Sigmoid colon (tissue), 6 donors: ENCODE measurements at regions not wholly inside any gene's neighbourhood (a gene's known extent, or its start where the extent isn't known, plus 50 kb on each side); places are given as distances from the start of the nearest gene placed in this dataset.

ENCODE experiments used
- DNase-seq: peaks from one replicate; pipeline ENCODE4 v3.0.0-alpha.2; 2019
- H3K27ac ChIP-seq, 4 donors: fragments of 200-600 bp; sonication (generic); one replicate each; pipeline ENCODE4 v1.5.1; 2016 to 2019; ENCODE audit warnings: mild to moderate bottlenecking in 1 of 4
- H3K27me3 ChIP-seq, 3 donors: fragments of 200-600 bp; sonication (generic); one replicate each; pipeline ENCODE4 v1.5.1; 2019; ENCODE audit warnings: mild to moderate bottlenecking in 1 of 3
- H3K36me3 ChIP-seq, 4 donors: fragments of 200-600 bp; sonication (generic); one replicate each; pipeline ENCODE4 v1.5.1; 2016 to 2019
- H3K4me1 ChIP-seq, 4 donors: fragments of 200-600 bp; sonication (generic); one replicate each; pipeline ENCODE4 v1.5.1; 2017 to 2019
- H3K4me3 ChIP-seq, 4 donors: fragments of 200-600 bp; sonication (generic); one replicate each; pipeline ENCODE4 v1.5.1; 2017 to 2019; ENCODE audit warnings: mild to moderate bottlenecking in 2 of 4, moderate library complexity in 1 of 4
- H3K9me3 ChIP-seq, 4 donors: fragments of 200-600 bp in 3 of 4; sonication (generic) in 3 of 4; one replicate each; pipeline versions ENCODE4 v1.5.1 to v1.6.1; 2013 to 2019
- EP300 ChIP-seq, 4 donors: sonication (generic); formaldehyde crosslinking; IDR thresholded peaks; one replicate each; pipeline ENCODE4 v1.6.1; 2017; ENCODE audit warnings: antibody characterized with exemption in 4 of 4
- POLR2A ChIP-seq, 2 donors: fragments of 450-650 bp; IDR thresholded peaks; one replicate each; pipeline ENCODE4 v1.6.1; 2016; ENCODE audit warnings: antibody characterized with exemption in 2 of 2, mild to moderate bottlenecking in 2 of 2, moderate library complexity in 2 of 2
- POLR2AphosphoS5 ChIP-seq, 4 donors: sonication (generic); formaldehyde crosslinking; IDR thresholded peaks; one replicate each; pipeline ENCODE4 v1.6.1; 2017; ENCODE audit warnings: antibody characterized with exemption in 4 of 4
- WGBS, 2 donors: extraction: QIAGEN DNeasy Blood & Tissue Kit; methylation state at CpG; one replicate each; pipeline ENCODE4 v1.1.7; 2013; 5-methylcytosine and 5-hydroxymethylcytosine counted together
- intact Hi-C: fragments of 100-400 bp; cut with DNase I; formaldehyde crosslinking; loops from one replicate; pipeline ENCODE4 v1.15.1; 2023
- TF ChIP-seq, protein P1 (sequence below), 4 experiments: fragments of 450-650 bp in 3 of 4; fragments of 200-600 bp in 1 of 4; IDR thresholded peaks; one replicate each; pipeline ENCODE4 v1.5.1; 2016 to 2019; ENCODE audit warnings: antibody characterized with exemption in 4 of 4, mild to moderate bottlenecking in 3 of 4, moderate library complexity in 2 of 4
- donor health status: healthy with polysubstance abuse.
- donor health status: healthy.

GRCh38 chr12:88703790-88704189 is 123.5 kb upstream of the KITLG start:
- H3K4me3 ChIP-seq = no peak overlapping the region
- TF ChIP-seq POLR2AphosphoS5 (IDR thresholded peaks at IDR 0.05) (no peak), EP300 (IDR thresholded peaks at IDR 0.05) (no peak)
- TF ChIP-seq, protein P1, sequence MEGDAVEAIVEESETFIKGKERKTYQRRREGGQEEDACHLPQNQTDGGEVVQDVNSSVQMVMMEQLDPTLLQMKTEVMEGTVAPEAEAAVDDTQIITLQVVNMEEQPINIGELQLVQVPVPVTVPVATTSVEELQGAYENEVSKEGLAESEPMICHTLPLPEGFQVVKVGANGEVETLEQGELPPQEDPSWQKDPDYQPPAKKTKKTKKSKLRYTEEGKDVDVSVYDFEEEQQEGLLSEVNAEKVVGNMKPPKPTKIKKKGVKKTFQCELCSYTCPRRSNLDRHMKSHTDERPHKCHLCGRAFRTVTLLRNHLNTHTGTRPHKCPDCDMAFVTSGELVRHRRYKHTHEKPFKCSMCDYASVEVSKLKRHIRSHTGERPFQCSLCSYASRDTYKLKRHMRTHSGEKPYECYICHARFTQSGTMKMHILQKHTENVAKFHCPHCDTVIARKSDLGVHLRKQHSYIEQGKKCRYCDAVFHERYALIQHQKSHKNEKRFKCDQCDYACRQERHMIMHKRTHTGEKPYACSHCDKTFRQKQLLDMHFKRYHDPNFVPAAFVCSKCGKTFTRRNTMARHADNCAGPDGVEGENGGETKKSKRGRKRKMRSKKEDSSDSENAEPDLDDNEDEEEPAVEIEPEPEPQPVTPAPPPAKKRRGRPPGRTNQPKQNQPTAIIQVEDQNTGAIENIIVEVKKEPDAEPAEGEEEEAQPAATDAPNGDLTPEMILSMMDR (IDR thresholded peaks at IDR 0.05) = no peak

GRCh38 chr12:88698471-88698870 is 118.2 kb upstream of the KITLG start:
- WGBS, 2 donors = 91 to 94% methylated on average over 3 of the region's 3 CpGs
- no peaks in the 10 kb centered on the region for H3K27me3 ChIP-seq
- intact Hi-C loops = no loop called here
- no peaks in the 10 kb centered on the region for H3K4me1 ChIP-seq
- no peak overlapping the region for H3K4me3 ChIP-seq
- no peaks in the 10 kb centered on the region for H3K9me3 ChIP-seq
- no peaks in the 10 kb centered on the region for H3K36me3 ChIP-seq
- no peak overlapping the region for H3K27ac ChIP-seq
- TF ChIP-seq POLR2A (IDR thresholded peaks at IDR 0.05) = no peak
- no peak for TF ChIP-seq POLR2AphosphoS5 (IDR thresholded peaks at IDR 0.05)
- TF ChIP-seq EP300 (IDR thresholded peaks at IDR 0.05) = no peak
- TF ChIP-seq, protein P1 (IDR thresholded peaks at IDR 0.05) = no peak
- DNase-seq = no peak

More at GRCh38 chr12:88703790-88704189, 123.5 kb upstream of the KITLG start:
- DNase-seq = no peak
- H3K27me3 ChIP-seq = no peaks in the 10 kb centered on the region
- H3K27ac ChIP-seq = no peak overlapping the region
- no peaks in the 10 kb centered on the region for H3K36me3 ChIP-seq
- peaks cover 0 to 4% (median 0%) of the 10 kb centered on the region in 4 donors for H3K9me3 ChIP-seq
- WGBS, 2 donors = 97 to 98% methylated on average over 3 of the region's 3 CpGs
- no peaks in the 10 kb centered on the region for H3K4me1 ChIP-seq
- intact Hi-C loops = no loop called here

- no peak overlapping the region for H3K27ac ChIP-seq
- H3K4me3 ChIP-seq = no peak overlapping the region
- no peaks in the 10 kb centered on the region for H3K9me3 ChIP-seq
- no peaks in the 10 kb centered on the region for H3K4me1 ChIP-seq
- no peaks in the 10 kb centered on the region for H3K27me3 ChIP-seq
- H3K36me3 ChIP-seq = no peaks in the 10 kb centered on the region
- 31 to 61% methylated on average over 1 of the region's 1 CpG for WGBS, 2 donors
- intact Hi-C loops = no loop called here
- TF ChIP-seq POLR2A (IDR thresholded peaks at IDR 0.05) = no peak
- no peak for TF ChIP-seq POLR2AphosphoS5 (IDR thresholded peaks at IDR 0.05)
- DNase-seq = no peak
Observed at GRCh38 chr12:88693837-88694445, 113.7 kb upstream of the KITLG start.

DNA sequence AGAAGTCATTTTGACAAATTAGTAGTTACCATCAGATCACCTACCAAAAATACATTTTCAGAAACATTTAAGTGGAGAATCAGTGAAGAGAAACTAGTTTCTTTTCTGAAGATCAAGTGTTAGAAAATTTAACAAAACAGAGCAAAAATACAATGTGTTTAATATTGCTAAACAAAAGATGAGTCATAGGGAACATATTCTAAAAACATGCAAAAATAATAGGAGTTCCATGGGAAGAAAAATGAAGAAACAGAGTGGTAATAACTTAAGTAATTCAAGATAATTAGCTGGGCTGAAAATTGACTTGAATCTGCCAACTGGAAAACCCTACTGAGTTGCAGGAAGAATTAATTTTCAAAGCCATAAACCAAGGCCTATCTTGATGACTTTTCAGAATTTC is 111.5 kb upstream of the KITLG start:
- H3K36me3 ChIP-seq = no peaks in the 10 kb centered on the region
- H3K27ac ChIP-seq = no peak overlapping the region
- H3K27me3 ChIP-seq = no peaks in the 10 kb centered on the region
- no peak overlapping the region for H3K4me3 ChIP-seq
- no peaks in the 10 kb centered on the region for H3K4me1 ChIP-seq
- TF ChIP-seq POLR2AphosphoS5 (IDR thresholded peaks at IDR 0.05) (no peak), POLR2A (IDR thresholded peaks at IDR 0.05) (no peak), EP300 (IDR thresholded peaks at IDR 0.05) (no peak)
- TF ChIP-seq, protein P1 (IDR thresholded peaks at IDR 0.05) = no peak
- intact Hi-C loops = no loop called here
- H3K9me3 ChIP-seq = no peaks in the 10 kb centered on the region
- DNase-seq = no peak

DNA sequence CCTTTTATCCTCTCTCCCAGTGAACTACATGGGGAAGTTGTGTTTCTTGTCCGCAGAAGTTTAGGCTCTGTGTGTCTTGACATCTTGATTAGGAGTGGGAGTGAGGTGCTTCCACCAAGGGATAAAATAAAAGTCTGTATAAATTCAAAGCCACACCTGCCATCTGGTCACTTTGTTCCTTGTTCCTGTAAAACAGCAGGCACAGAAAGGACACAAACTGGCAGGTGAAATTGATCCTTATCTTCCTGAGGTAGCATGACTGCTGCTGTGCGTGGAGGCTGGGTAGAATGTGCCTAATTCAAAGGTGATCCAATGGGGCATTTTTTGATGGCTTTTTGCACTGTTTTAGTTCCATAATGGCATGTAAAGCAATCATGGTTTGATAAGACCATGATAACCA is 104.3 kb upstream of the KITLG start:
- no peak for TF ChIP-seq POLR2AphosphoS5 (IDR thresholded peaks at IDR 0.05)
- TF ChIP-seq EP300 (IDR thresholded peaks at IDR 0.05) = no peak
- TF ChIP-seq, protein P1 (IDR thresholded peaks at IDR 0.05) = no peak
- TF ChIP-seq POLR2A (IDR thresholded peaks at IDR 0.05) = no peak
- 17 to 59% methylated on average over 2 of the region's 2 CpGs for WGBS, 2 donors
- H3K4me1 ChIP-seq = no peaks in the 10 kb centered on the region
- no peak overlapping the region for H3K4me3 ChIP-seq
- no peaks in the 10 kb centered on the region for H3K9me3 ChIP-seq
- intact Hi-C loops = no loop called here
- no peaks in the 10 kb centered on the region for H3K36me3 ChIP-seq
- H3K27me3 ChIP-seq = no peaks in the 10 kb centered on the region
- DNase-seq = no peak
- H3K27ac ChIP-seq = no peak overlapping the region
